Activated CD4-positive, alpha-beta T cell treated with anti-CD3 and anti-CD28 coated beads, Interleukin-2, amount 10 ng/mL, durations not matched to agents 24 days and 14 days (primary cell): ENCODE measurements at regions not wholly inside any gene's neighbourhood (a gene's known extent, or its start where the extent isn't known, plus 50 kb on each side); places are given as distances from the start of the nearest gene placed in this dataset.

Experiments
- DNase-seq: peaks from one replicate; pipeline ENCODE4 v3.0.0; 2022
- H3K27ac Mint-ChIP-seq: one replicate; pipeline ENCODE4 v1.8.0; 2022; ENCODE audit warnings: mild to moderate bottlenecking, mixed read lengths
- H3K27me3 Mint-ChIP-seq: one replicate; pipeline ENCODE4 v1.8.0; 2022; ENCODE audit warnings: mixed read lengths
- H3K36me3 Mint-ChIP-seq: one replicate; pipeline ENCODE4 v1.8.0; 2022; ENCODE audit warnings: low read depth, mild to moderate bottlenecking, mixed read lengths
- H3K4me1 Mint-ChIP-seq: one replicate; pipeline ENCODE4 v1.8.0; 2021; ENCODE audit warnings: mixed read lengths
- H3K4me3 Mint-ChIP-seq: one replicate; pipeline ENCODE4 v1.8.0; 2022; ENCODE audit warnings: mild to moderate bottlenecking, moderate library complexity, mixed read lengths
- H3K9me3 Mint-ChIP-seq: one replicate; pipeline ENCODE4 v1.8.0; 2021; ENCODE audit warnings: mixed read lengths
- intact Hi-C: fragments of 100-400 bp; cut with micrococcal nuclease; formaldehyde crosslinking; loops from one replicate; pipeline ENCODE4 v1.15.1; 2023

DNA sequence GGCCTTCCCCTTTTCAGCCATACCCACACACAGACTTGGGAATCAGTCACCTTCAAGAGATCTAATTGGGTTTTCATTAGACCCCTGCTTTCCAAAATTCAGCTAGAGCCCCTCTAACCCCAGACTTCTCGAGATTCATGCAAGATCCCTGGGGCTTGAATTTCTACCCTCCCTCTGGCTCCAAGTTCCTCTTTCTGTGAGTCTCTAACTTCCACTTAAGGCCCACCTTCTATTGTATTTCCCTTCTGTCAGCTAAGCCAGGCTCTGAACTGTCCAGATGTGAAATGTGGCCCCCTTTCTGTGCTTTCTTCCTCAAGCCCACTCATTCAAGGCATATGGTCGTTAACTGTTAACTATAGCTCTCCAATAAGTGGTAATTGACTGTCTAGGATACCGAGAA lies 132.2 kb downstream of the ZNF365 start:
- Mint-ChIP-seq H3K36me3 (no peaks in the 10 kb centered on the region), H3K9me3 (peaks cover 5% of the 10 kb centered on the region), H3K27me3 (peaks cover 15% of the 10 kb centered on the region), H3K27ac (no peak overlapping the region), H3K4me3 (no peak overlapping the region), H3K4me1 (no peaks in the 10 kb centered on the region)
- DNase-seq: no peak
- intact Hi-C loops: no loop called here

DNA sequence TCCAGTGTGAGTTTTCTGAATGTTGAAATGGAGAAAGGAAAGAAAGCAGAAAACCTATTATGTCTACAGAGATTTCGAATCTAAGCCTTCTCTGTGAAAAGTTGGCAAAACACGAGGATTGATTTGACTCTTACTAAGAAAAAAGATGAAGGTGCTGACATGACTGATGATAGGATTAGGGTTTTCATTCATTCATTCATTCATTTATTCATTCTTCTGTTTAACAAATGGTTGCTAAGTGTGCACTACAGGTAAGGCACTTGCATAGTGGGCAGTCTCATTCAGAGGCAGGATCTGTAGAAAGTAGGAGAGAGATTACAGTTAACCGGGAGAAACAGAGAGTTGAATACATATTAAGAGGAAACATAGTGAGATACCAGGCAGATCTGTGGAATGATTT lies 137.1 kb downstream of the ZNF365 start:
- H3K4me1 Mint-ChIP-seq: peaks cover 3% of the 10 kb centered on the region
- intact Hi-C loops: no loop called here
- H3K4me3 Mint-ChIP-seq: no peak overlapping the region

DNA sequence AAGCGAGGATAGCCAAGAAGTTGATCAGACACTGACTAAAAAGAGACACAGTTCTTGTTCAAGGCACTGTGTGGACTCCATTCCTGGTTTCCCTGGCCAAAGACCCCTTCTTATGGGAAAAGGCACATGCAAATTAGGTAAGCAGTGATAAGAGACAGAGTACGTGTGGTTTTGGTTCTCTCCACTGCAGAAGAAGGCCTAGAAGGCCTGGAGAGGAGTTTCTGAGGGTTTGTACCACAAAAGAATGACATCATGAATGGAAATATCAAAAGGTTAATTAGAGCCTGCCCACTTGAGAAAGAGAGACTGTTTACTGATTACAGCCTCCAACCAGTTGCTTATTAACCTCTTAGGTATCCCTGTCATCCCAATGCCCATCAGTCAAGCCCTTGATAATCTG lies 137.5 kb downstream of the ZNF365 start:
- Mint-ChIP-seq H3K4me1 (peaks cover 4% of the 10 kb centered on the region), H3K27ac (no peak overlapping the region), H3K9me3 (peaks cover 3% of the 10 kb centered on the region), H3K27me3 (peaks cover 20% of the 10 kb centered on the region), H3K4me3 (no peak overlapping the region), H3K36me3 (no peaks in the 10 kb centered on the region)
- DNase-seq: peak; percentile 46
- intact Hi-C loops: no loop called here

More for the DNA sequence above, 137.1 kb downstream of the ZNF365 start:
- no peak overlapping the region for H3K27ac Mint-ChIP-seq
- H3K27me3 Mint-ChIP-seq: peaks cover 18% of the 10 kb centered on the region
- no peaks in the 10 kb centered on the region for H3K36me3 Mint-ChIP-seq
- no peaks in the 10 kb centered on the region for H3K9me3 Mint-ChIP-seq
- DNase-seq: no peak

DNA sequence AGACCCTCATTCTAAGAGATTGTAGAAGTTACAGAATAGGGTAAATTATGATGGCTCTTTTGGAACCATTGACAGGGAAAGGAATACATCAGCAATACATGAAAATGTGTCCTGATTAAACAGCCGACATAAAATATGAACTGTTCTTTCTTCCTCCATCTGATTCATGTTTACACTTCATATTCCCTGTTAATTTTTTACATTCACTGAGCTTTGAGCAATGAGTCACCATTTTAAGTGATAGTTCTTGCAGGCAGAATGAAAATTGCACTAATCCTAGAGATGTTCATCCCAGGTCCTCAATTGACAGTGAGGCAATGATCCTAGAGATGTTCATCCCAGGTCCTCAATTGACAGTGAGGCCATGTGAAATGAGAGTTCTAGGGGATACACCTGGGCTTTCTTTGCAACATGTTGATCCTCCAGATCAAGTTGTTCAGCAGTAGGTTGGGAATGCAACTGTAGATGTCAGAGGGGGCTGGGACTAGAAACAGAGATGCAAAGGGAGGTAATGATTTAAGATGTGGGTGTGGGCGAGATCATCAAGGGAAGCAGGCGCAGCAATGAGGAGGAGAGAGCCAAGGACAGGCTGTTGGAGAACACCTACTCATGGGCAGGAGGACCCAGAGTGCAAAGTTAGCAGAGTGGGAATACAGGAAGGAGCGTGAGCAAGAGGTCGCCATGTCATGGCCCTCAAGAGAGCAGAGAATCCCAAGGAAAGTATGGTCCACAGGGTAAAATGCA lies 138.7 kb downstream of the ZNF365 start:
- DNase-seq: peak; percentile 25
- Mint-ChIP-seq H3K4me1 (peaks cover 5% of the 10 kb centered on the region), H3K36me3 (no peaks in the 10 kb centered on the region), H3K27me3 (peaks cover 21% of the 10 kb centered on the region), H3K4me3 (no peak overlapping the region), H3K9me3 (peaks cover 7% of the 10 kb centered on the region), H3K27ac (no peak overlapping the region)
- intact Hi-C loops: no loop called here

DNA sequence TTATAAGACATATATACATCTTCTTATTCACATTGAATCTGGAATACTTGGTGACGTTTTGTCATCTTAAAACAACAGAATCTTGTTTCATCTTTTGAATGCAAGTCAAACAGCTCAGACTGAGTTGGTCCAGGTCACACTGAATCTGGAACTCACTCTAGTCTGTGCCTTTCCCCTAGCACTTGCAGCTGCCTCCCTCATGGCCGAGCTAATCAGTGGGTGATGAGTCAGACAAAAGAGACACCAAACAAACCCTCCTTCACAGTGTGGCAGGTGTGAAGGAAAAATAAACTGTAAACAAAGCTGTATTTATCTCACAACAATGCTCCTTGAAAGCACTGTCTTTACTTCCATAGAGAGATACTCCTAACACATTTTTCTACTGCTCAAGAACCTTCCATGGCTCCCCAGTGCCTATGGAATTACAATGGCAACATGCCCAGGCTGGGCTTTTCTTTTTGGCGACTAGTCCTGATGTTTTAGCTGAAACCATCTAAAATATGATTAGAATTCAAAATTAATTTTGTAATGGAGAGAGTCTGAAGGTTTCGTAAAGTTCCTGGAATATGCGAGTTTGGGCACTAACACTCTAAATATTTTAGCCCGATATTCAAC lies 140.0 kb downstream of the ZNF365 start:
- Mint-ChIP-seq H3K9me3 (peaks cover 7% of the 10 kb centered on the region), H3K27me3 (peaks cover 18% of the 10 kb centered on the region), H3K36me3 (no peaks in the 10 kb centered on the region), H3K4me1 (peaks cover 5% of the 10 kb centered on the region), H3K4me3 (no peak overlapping the region), H3K27ac (no peak overlapping the region)
- intact Hi-C loops: no loop called here
- peak; percentile 29 for DNase-seq

DNA sequence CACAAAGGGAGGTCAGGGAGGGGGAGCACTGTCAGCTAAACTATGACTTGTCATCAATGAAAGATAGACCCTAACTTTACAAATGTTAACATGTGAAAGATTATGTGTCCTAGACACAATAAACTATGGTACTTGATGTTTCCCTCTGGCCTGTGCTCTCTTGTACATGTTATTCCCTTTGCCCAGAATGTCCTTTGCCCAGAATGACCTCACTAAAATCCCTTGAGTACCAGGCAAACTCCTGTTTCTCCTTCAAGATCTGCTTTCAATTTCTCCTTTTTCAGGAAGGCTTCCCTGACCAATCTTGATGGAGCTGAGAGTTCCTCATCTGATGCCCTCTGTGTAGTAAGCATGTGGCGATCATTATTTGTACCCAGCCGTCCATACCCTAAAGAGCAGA lies 143.1 kb downstream of the ZNF365 start:
- peaks cover 19% of the 10 kb centered on the region for H3K27me3 Mint-ChIP-seq
- H3K4me3 Mint-ChIP-seq: no peak overlapping the region
- intact Hi-C loops: no loop called here
- H3K9me3 Mint-ChIP-seq: peaks cover 18% of the 10 kb centered on the region
- peaks cover 3% of the 10 kb centered on the region for H3K4me1 Mint-ChIP-seq
- H3K27ac Mint-ChIP-seq: no peak overlapping the region
- DNase-seq: peak; percentile 23
- H3K36me3 Mint-ChIP-seq: no peaks in the 10 kb centered on the region

DNA sequence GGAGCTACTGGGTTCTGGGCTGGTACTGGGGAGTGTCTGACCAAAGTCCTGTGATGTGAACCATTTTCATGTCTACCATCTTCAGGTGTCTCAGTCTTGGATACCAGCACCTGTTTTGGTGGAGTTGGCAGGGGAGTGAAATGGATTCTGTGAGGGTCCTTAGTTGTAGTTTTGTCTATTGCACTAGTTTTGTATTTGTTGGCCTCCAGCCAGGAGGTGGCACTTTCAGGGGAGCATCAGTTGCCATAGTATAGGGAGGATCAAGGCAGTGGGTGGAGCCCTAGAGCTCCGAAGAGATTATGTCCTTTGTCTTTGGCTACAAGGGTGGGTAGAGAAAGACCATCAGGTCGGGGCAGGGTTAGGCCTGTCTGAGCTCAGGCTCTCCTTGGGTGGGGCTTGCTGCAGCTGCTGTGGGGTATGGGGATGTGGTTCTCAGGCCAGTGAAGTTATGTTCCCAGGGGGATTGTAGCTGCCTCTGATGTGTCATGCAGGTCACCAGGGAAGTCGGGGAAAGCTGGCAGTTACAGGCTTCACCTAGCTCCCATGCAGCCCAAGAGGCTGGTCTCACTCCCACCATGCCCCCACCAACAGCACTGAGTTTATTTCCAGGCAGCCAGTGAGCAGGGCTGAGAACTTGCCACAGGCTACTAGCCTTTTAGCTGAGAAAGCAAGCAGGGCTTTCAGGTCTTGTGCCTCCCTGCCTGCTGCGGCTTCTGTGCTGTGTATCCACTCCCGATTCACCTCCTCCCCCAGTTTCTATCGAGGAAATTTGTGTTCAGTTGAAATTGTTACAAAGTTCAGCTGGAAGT lies 153.1 kb downstream of the ZNF365 start:
- intact Hi-C loops: loop anchor here (5.0 kb wide), 4 partner anchors 95 to 260 kb away; partner anchors contain the start of gene RTKN2
- DNase-seq: peak; percentile 61
- Mint-ChIP-seq H3K9me3 (peaks cover 28% of the 10 kb centered on the region), H3K4me1 (peaks cover 33% of the 10 kb centered on the region), H3K36me3 (peaks cover 16% of the 10 kb centered on the region), H3K27me3 (peaks cover 6% of the 10 kb centered on the region), H3K27ac (peak overlapping the region; percentile 16), H3K4me3 (peak overlapping the region; percentile 27)

DNA sequence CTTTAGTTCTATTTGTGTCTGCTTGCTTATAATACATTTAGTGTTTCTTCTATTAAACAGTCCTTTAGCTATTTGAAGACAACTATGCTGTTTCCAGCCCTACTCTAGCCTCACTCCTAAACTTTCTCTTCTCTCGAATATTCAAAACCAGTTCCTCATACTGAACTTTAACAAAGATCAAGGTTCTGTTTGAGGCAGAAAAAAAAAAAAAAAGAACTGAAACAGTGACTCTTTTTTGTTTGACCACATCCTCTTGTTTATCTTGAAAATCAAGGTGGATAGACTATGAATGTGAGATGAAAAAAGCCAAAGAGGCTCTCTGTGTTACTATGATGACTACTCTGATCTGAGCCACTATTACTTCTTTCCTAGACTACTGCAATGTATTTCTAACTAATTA lies 154.3 kb downstream of the ZNF365 start:
- peak overlapping the region; percentile 39 for H3K27ac Mint-ChIP-seq
- intact Hi-C loops: loop anchor here (1.0 to 5.0 kb wide), 6 partner anchors 96 to 324 kb away; partner anchors contain the start of gene RTKN2
- peaks cover 33% of the 10 kb centered on the region for H3K4me1 Mint-ChIP-seq
- peak overlapping the region; percentile 27 for H3K4me3 Mint-ChIP-seq
- peak; percentile 65 for DNase-seq
- peaks cover 18% of the 10 kb centered on the region for H3K9me3 Mint-ChIP-seq
- H3K36me3 Mint-ChIP-seq: peaks cover 12% of the 10 kb centered on the region
- H3K27me3 Mint-ChIP-seq: peaks cover 11% of the 10 kb centered on the region

DNA sequence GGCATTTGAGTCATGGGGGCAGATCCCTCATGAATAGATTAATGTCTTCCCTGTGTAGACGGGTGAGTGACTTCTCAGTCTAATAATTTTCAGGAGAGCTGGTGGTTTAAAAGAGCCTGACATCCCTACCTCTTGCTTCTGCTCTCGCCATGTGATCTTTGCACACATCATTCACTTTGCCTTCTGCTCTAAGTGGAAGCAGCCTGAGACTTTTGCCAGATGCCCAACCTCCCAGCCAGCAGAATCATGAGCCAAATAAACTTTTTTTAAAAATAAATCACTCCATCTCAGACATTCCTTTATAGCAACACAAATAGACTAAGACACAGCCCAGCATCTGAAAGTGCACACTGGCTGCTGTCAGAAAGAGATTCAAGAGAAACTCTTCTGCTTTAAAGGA lies 155.2 kb downstream of the ZNF365 start:
- Mint-ChIP-seq H3K36me3 (peaks cover 11% of the 10 kb centered on the region), H3K4me3 (no peak overlapping the region), H3K27ac (no peak overlapping the region), H3K4me1 (peaks cover 33% of the 10 kb centered on the region), H3K9me3 (peaks cover 13% of the 10 kb centered on the region), H3K27me3 (peaks cover 18% of the 10 kb centered on the region)
- no peak for DNase-seq
- intact Hi-C loops: loop anchor here (2.0 to 5.0 kb wide), 5 partner anchors 97 to 323 kb away; partner anchors contain the start of gene RTKN2

DNA sequence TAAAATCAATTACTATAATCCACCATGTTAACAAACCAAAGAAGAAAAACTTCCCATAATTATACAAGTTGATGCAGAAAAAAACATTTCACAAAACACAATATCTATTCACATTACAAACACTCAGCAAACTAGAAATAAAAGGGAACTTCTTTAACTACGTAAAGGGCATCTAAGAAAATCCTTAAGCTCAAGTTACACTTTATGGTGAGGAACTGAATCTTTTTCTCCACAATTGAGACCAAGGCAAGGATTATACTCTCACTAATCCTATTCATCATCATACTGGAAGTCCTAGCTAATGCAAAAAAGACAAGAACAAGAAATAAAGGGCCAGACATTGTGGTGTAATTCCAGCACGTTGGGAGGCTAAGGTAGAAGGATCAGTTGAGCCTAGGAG lies 159.9 kb downstream of the ZNF365 start:
- DNase-seq: no peak
- intact Hi-C loops: no loop called here
- H3K4me1 Mint-ChIP-seq: peaks cover 8% of the 10 kb centered on the region
- no peak overlapping the region for H3K27ac Mint-ChIP-seq
- peaks cover 28% of the 10 kb centered on the region for H3K27me3 Mint-ChIP-seq
- no peaks in the 10 kb centered on the region for H3K9me3 Mint-ChIP-seq
- H3K4me3 Mint-ChIP-seq: no peak overlapping the region
- H3K36me3 Mint-ChIP-seq: no peaks in the 10 kb centered on the region

DNA sequence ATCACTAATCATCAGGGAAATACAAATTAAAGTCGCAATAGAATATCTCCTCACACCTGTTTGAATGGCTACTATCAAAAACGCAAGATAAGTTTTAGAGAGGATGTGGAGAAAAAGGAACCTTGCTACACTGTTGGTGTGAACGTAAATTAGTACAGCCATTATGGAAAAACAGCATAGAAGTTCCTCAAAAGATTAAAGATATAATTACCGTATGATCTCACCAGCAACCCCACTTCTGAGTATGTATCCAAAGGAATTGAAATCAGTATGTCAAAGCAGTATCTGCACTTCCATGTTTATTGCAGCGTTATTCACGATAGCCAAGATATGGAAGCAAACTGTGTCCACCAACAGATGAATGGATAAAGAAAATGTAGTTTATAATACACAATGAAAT lies 164.4 kb downstream of the ZNF365 start:
- Mint-ChIP-seq H3K4me1 (no peaks in the 10 kb centered on the region), H3K27me3 (peaks cover 21% of the 10 kb centered on the region), H3K36me3 (no peaks in the 10 kb centered on the region), H3K27ac (no peak overlapping the region), H3K4me3 (no peak overlapping the region), H3K9me3 (no peaks in the 10 kb centered on the region)
- no peak for DNase-seq
- intact Hi-C loops: no loop called here

DNA sequence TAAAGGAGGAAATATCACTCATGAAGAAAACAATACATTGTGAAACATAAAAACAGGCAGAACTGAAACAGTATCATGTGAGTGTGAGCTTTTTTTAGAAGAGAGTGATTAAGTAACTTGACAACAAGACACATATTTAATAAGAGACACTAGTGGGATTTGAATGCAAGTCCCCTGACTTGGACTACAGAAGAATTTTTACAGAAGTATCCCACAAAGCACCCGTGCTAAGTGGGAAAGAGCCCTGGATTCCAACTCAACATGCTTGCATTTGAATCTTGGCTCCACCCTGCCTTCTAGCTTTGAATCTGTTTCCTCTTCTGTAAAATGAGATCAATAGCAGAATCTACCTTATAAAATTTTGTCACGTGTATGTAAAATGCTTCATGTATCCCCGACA lies 166.2 kb downstream of the ZNF365 start:
- Mint-ChIP-seq H3K4me1 (no peaks in the 10 kb centered on the region), H3K36me3 (no peaks in the 10 kb centered on the region), H3K27me3 (peaks cover 16% of the 10 kb centered on the region), H3K27ac (no peak overlapping the region), H3K9me3 (peaks cover under 1% of the 10 kb centered on the region), H3K4me3 (no peak overlapping the region)
- intact Hi-C loops: no loop called here
- DNase-seq: no peak

DNA sequence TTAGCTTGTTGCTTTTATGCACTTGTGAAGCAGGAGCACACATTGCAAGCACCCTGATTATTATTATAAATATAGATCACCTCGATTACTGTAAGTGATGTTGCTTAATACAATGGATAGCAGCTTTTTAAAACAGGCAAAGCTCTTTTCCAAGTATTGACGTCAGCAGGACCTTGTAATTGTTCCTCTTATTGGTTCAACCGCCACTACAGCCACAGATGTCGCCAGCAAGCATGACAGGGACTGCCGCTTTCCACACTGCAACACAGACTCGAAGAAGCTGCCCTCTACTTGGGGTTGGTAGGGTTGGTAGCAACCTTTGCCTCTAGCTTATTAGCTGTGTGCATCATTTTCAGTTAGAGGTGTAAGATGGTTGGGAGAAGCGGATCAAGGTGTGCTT lies 167.6 kb downstream of the ZNF365 start:
- Mint-ChIP-seq H3K4me1 (no peaks in the 10 kb centered on the region), H3K27ac (no peak overlapping the region), H3K27me3 (peaks cover 16% of the 10 kb centered on the region), H3K9me3 (peaks cover 6% of the 10 kb centered on the region), H3K36me3 (no peaks in the 10 kb centered on the region), H3K4me3 (no peak overlapping the region)
- DNase-seq: no peak
- intact Hi-C loops: no loop called here
